Esophagus (tissue), 2 donors: ENCODE measurements at regions not wholly inside any gene's neighbourhood (a gene's known extent, or its start where the extent isn't known, plus 50 kb on each side); places are given as distances from the start of the nearest gene placed in this dataset.

Experiments used
- H3K27ac ChIP-seq, 2 donors: one replicate each; pipeline ENCODE4 v1.5.1; 2013; ENCODE audit warnings: low read depth in 2 of 2, mild to moderate bottlenecking in 2 of 2, inconsistent platforms in 1 of 2, low read length in 1 of 2, moderate library complexity in 1 of 2
- H3K27me3 ChIP-seq, 2 donors: one replicate each; pipeline ENCODE4 v1.6.1; 2013; ENCODE audit warnings: low read length in 2 of 2, control low read depth in 1 of 2, mild to moderate bottlenecking in 1 of 2; ENCODE audit not compliant: insufficient read depth in 2 of 2, control insufficient read depth in 1 of 2
- H3K36me3 ChIP-seq, 2 donors: one replicate each; pipeline ENCODE4 v1.6.1; 2013; ENCODE audit warnings: low read length in 1 of 2; ENCODE audit not compliant: control insufficient read depth in 2 of 2, insufficient read depth in 2 of 2
- H3K4me1 ChIP-seq, 2 donors: one replicate each; pipeline ENCODE4 v1.6.1; 2013; ENCODE audit warnings: low read length in 1 of 2; ENCODE audit not compliant: control insufficient read depth in 2 of 2, insufficient read depth in 2 of 2
- H3K4me3 ChIP-seq, 2 donors: one replicate each; pipeline ENCODE4 v1.5.1; 2013; ENCODE audit warnings: low read length in 2 of 2, mild to moderate bottlenecking in 2 of 2, low read depth in 1 of 2, moderate library complexity in 1 of 2
- H3K9me3 ChIP-seq, 2 donors: one replicate each; pipeline ENCODE4 v1.6.1; 2013; ENCODE audit warnings: mild to moderate bottlenecking in 2 of 2, low read depth in 1 of 2, low read length in 1 of 2, moderate library complexity in 1 of 2; ENCODE audit not compliant: control insufficient read depth in 2 of 2, insufficient read depth in 1 of 2
- WGBS, 2 donors: extraction: QIAGEN DNeasy Blood & Tissue Kit; methylation state at CpG; one replicate each; pipeline ENCODE4 v1.1.7; 2013; 5-methylcytosine and 5-hydroxymethylcytosine counted together
- donor health status: healthy with polysubstance abuse.
- donor health status: Bipolar disorder and iron deficiency.

- Histone ChIP-seq H3K27ac (no peak overlapping the region), H3K9me3 (peaks cover 0 to 5% of the 10 kb centered on the region in 2 donors), H3K4me3 (no peak overlapping the region), H3K36me3 (no peaks in the 10 kb centered on the region), H3K4me1 (peaks cover 0 to 5% of the 10 kb centered on the region in 2 donors), H3K27me3 (peaks cover 0 to 2% of the 10 kb centered on the region in 2 donors)
- WGBS, 2 donors: 66% methylated on average over 4 of the region's 4 CpGs
Measured at GRCh38 chr10:45202242-45202641, 113.2 kb downstream of the OR13A1 start.

- H3K9me3 ChIP-seq: no peaks in the 10 kb centered on the region
- WGBS, 2 donors: 81 to 91% methylated on average over 30 of the region's 30 CpGs
- peaks cover 0 to 2% of the 10 kb centered on the region in 2 donors for H3K27me3 ChIP-seq
Measured at GRCh38 chr10:45204954-45205775, 110.2 kb downstream of the OR13A1 start.

GRCh38 chr10:45209888-45210287, 105.5 kb downstream of the OR13A1 start:
- Histone ChIP-seq H3K4me3 (no peak overlapping the region), H3K4me1 (no peaks in the 10 kb centered on the region), H3K27me3 (no peaks in the 10 kb centered on the region), H3K36me3 (no peaks in the 10 kb centered on the region), H3K9me3 (no peaks in the 10 kb centered on the region), H3K27ac (no peak overlapping the region)
- WGBS, 2 donors: 88 to 89% methylated on average over 2 of the region's 2 CpGs

More at GRCh38 chr10:45204954-45205775, 110.2 kb downstream of the OR13A1 start:
- no peak overlapping the region for H3K27ac ChIP-seq
- no peaks in the 10 kb centered on the region for H3K4me1 ChIP-seq
- H3K36me3 ChIP-seq: no peaks in the 10 kb centered on the region
- no peak overlapping the region for H3K4me3 ChIP-seq

GRCh38 chr10:45211576-45211975, 103.8 kb downstream of the OR13A1 start:
- Histone ChIP-seq H3K4me1 (no peaks in the 10 kb centered on the region), H3K36me3 (no peaks in the 10 kb centered on the region), H3K9me3 (no peaks in the 10 kb centered on the region), H3K27ac (no peak overlapping the region), H3K4me3 (no peak overlapping the region), H3K27me3 (no peaks in the 10 kb centered on the region)

- Histone ChIP-seq H3K4me3 (no peak overlapping the region), H3K27me3 (no peaks in the 10 kb centered on the region), H3K27ac (no peak overlapping the region), H3K36me3 (no peaks in the 10 kb centered on the region), H3K4me1 (no peaks in the 10 kb centered on the region), H3K9me3 (no peaks in the 10 kb centered on the region)
- WGBS, 2 donors: 77 to 80% methylated on average over 4 of the region's 4 CpGs
Measured at GRCh38 chr10:45219416-45219815, 96.0 kb downstream of the OR13A1 start.

DNA sequence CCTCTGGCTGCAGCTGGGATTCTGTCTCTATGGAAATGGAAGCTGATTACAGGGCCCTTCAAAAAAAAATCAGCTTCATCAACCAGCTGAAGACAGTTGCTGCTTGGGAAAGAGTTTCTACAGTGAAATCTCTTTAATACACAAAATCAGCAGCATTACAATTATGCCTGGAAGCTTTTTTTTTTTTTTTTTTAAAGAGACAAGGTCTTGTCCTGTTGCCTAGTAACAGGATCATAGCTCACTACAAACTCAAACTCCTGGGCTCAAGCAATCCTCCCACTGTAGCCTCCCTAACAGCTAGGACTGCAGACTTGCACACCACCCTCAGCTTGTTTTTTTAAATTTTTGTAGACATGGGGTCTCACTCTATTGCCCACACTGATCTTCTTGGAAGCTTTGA, 94.5 kb downstream of the OR13A1 start:
- Histone ChIP-seq H3K4me3 (no peak overlapping the region), H3K27ac (no peak overlapping the region), H3K36me3 (no peaks in the 10 kb centered on the region), H3K4me1 (no peaks in the 10 kb centered on the region), H3K9me3 (no peaks in the 10 kb centered on the region), H3K27me3 (no peaks in the 10 kb centered on the region)

- 75 to 77% methylated on average over 47 to 50 of the region's 50 CpGs for WGBS, 2 donors
- no peak overlapping the region for H3K27ac ChIP-seq
- H3K27me3 ChIP-seq: no peaks in the 10 kb centered on the region
- no peaks in the 10 kb centered on the region for H3K4me1 ChIP-seq
- no peak overlapping the region for H3K4me3 ChIP-seq
- H3K9me3 ChIP-seq: no peaks in the 10 kb centered on the region
- no peaks in the 10 kb centered on the region for H3K36me3 ChIP-seq
Measured at GRCh38 chr10:45224219-45224841, 91.1 kb downstream of the OR13A1 start.

DNA sequence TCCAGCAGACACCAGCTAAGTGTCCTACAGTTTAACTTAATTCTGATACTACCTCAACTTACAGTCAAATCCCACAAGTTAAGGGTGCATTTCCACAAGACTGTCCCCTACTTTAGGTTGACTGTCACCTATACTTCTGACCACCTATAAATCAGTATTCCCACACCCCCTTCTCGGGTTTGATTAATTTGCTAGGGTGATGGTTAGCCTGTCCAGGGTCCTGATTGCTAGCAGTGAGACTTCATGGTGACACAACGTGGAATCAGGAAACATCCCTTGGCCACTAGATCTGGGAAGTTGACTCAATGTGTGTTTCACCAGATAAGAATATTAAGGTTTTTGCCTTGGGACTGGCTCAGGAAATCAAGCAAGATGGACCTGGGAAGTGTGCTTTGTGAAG, 88.4 kb downstream of the OR13A1 start:
- Histone ChIP-seq H3K36me3 (no peaks in the 10 kb centered on the region), H3K9me3 (peaks cover 3 to 7% of the 10 kb centered on the region in 2 donors), H3K4me3 (no peak overlapping the region), H3K27me3 (no peaks in the 10 kb centered on the region), H3K4me1 (no peaks in the 10 kb centered on the region), H3K27ac (no peak overlapping the region)
- 42 to 67% methylated on average over 2 of the region's 2 CpGs for WGBS, 2 donors

DNA sequence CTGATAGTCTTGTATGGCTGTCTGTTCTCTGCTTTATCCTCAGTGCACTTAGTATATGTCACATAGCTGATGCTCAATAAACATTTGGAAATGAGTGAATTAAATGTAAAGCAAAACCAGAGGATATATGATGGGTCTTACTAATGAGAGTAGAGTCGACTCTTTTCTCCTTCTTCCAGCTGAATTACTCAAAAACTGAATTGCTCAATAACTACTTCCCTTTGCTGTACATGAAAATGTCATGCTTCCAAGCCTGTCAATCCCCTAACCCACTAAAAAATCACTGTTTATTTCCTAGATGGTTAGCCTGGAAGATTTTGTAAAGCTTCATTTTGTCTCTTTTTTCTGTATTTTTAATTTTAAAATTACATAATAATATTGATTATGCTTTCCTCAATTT, 88.0 kb downstream of the OR13A1 start:
- H3K27me3 ChIP-seq: no peaks in the 10 kb centered on the region
- H3K4me1 ChIP-seq: no peaks in the 10 kb centered on the region
- 53 to 73% methylated on average over 1 of the region's 1 CpG for WGBS, 2 donors
- no peak overlapping the region for H3K4me3 ChIP-seq
- H3K9me3 ChIP-seq: peaks cover 3 to 7% of the 10 kb centered on the region in 2 donors
- H3K27ac ChIP-seq: no peak overlapping the region
- no peaks in the 10 kb centered on the region for H3K36me3 ChIP-seq

DNA sequence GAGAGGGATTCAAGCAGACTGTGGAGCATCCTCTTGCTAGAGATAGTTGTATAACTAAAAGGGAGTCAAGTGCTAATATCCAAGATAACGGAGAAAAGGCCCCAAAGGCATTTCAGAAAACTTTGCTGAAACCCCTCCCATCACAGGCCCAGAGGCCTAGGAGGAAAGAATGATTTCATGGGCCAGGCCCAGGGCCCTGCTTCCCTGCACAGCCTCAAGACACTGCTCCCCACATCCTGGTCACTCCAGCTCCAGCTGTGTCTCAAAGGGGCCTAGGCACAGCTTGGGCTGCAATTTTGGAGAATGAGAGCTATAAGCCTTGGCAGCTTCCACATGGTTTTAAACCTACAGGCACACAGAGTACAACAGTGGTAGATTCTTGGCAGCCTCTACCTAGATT, 85.6 kb downstream of the OR13A1 start:
- WGBS, 2 donors: 73 to 85% methylated on average over 1 of the region's 1 CpG
- H3K9me3 ChIP-seq: peaks cover 3 to 7% of the 10 kb centered on the region in 2 donors
- H3K27ac ChIP-seq: no peak overlapping the region
- no peaks in the 10 kb centered on the region for H3K36me3 ChIP-seq
- H3K4me1 ChIP-seq: no peaks in the 10 kb centered on the region
- H3K4me3 ChIP-seq: no peak overlapping the region
- H3K27me3 ChIP-seq: no peaks in the 10 kb centered on the region
